ENCODE measurements at regions not wholly inside any gene's neighbourhood (a gene's known extent, or its start where the extent isn't known, plus 50 kb on each side); places are given as distances from the start of the nearest gene placed in this dataset.

DNA sequence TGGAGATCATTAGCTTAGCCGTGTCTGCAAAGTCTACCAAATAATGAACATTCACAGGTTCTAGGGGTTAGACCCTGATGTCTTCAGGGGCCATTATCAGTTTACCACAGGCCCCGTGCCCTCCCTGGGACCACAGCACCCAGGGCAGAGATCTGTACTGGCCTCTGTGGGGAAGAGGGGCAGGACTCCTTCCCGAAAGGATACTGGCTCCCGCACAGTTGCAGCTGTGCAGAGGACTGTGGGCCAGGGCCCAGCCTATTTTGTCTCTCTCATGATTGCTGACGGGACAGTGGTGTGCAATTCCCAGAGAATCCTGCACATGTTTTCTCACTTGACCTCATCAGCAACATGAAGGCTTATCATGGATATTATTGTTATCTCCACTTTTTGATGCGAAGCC is 243.9 kb downstream of the GLRX3 start:
- BruUV-seq (replicated peaks), result no TSS peak
- Histone ChIP-seq H3K4me3 (ENCODE audit: low read depth, low read length, poor library complexity, severe bottlenecking) (no peak overlapping the region), H3K9me3 (ENCODE audit: low read depth, low read length, poor library complexity, severe bottlenecking) (no peaks in the 10 kb centered on the region), H3K36me3 (ENCODE audit: insufficient read depth, low read length, poor library complexity, severe bottlenecking) (no peaks in the 10 kb centered on the region), H3K27me3 (replicated peaks; ENCODE audit: insufficient read depth, low read depth, low read length, poor library complexity) (no peaks in the 10 kb centered on the region), H3K27ac (ENCODE audit: low read depth, low read length, poor library complexity, severe bottlenecking) (no peak overlapping the region), H3K4me1 (ENCODE audit: insufficient read depth, low read length, poor library complexity, severe bottlenecking) (no peaks in the 10 kb centered on the region)
- TF ChIP-seq, protein P1, sequence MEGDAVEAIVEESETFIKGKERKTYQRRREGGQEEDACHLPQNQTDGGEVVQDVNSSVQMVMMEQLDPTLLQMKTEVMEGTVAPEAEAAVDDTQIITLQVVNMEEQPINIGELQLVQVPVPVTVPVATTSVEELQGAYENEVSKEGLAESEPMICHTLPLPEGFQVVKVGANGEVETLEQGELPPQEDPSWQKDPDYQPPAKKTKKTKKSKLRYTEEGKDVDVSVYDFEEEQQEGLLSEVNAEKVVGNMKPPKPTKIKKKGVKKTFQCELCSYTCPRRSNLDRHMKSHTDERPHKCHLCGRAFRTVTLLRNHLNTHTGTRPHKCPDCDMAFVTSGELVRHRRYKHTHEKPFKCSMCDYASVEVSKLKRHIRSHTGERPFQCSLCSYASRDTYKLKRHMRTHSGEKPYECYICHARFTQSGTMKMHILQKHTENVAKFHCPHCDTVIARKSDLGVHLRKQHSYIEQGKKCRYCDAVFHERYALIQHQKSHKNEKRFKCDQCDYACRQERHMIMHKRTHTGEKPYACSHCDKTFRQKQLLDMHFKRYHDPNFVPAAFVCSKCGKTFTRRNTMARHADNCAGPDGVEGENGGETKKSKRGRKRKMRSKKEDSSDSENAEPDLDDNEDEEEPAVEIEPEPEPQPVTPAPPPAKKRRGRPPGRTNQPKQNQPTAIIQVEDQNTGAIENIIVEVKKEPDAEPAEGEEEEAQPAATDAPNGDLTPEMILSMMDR (conservative IDR thresholded peaks at IDR 0.05; ENCODE audit: low read depth, low read length), result no peak
- TF ChIP-seq EZH2 (IDR thresholded peaks at IDR 0.05; ENCODE audit: borderline replicate concordance, low read depth, low read length, poor library complexity, severe bottlenecking), result no peak
- intact Hi-C loops (cut with micrococcal nuclease; ENCODE audit: unreplicated experiment), result no loop called here
- ChIA-PET POLR2A (ENCODE audit: low non-redundant PET) (no interaction called here), CTCF (no interaction called here)
- no peak for DNase-seq (ENCODE audit: low spot score)

- H3K4me3 ChIP-seq (ENCODE audit: low read depth, low read length, poor library complexity, severe bottlenecking), result no peak overlapping the region
- POLR2A ChIA-PET (ENCODE audit: low non-redundant PET), result no interaction called here
- CTCF ChIA-PET, result no interaction called here
- intact Hi-C loops (cut with micrococcal nuclease; ENCODE audit: unreplicated experiment), result no loop called here
- TF ChIP-seq EZH2 (IDR thresholded peaks at IDR 0.05; ENCODE audit: borderline replicate concordance, low read depth, low read length, poor library complexity, severe bottlenecking), result no peak
- no peaks in the 10 kb centered on the region for H3K4me1 ChIP-seq (ENCODE audit: insufficient read depth, low read length, poor library complexity, severe bottlenecking)
- no peaks in the 10 kb centered on the region for H3K27me3 ChIP-seq (replicated peaks; ENCODE audit: insufficient read depth, low read depth, low read length, poor library complexity)
- no peak for DNase-seq (ENCODE audit: low spot score)
- BruUV-seq (replicated peaks), result no TSS peak
- H3K36me3 ChIP-seq (ENCODE audit: insufficient read depth, low read length, poor library complexity, severe bottlenecking), result no peaks in the 10 kb centered on the region
- no peaks in the 10 kb centered on the region for H3K9me3 ChIP-seq (ENCODE audit: low read depth, low read length, poor library complexity, severe bottlenecking)
- H3K27ac ChIP-seq (ENCODE audit: low read depth, low read length, poor library complexity, severe bottlenecking), result no peak overlapping the region
These were observed 245.8 kb downstream of the GLRX3 start for GRCh38 chr10:130382031-130382430.

DNA sequence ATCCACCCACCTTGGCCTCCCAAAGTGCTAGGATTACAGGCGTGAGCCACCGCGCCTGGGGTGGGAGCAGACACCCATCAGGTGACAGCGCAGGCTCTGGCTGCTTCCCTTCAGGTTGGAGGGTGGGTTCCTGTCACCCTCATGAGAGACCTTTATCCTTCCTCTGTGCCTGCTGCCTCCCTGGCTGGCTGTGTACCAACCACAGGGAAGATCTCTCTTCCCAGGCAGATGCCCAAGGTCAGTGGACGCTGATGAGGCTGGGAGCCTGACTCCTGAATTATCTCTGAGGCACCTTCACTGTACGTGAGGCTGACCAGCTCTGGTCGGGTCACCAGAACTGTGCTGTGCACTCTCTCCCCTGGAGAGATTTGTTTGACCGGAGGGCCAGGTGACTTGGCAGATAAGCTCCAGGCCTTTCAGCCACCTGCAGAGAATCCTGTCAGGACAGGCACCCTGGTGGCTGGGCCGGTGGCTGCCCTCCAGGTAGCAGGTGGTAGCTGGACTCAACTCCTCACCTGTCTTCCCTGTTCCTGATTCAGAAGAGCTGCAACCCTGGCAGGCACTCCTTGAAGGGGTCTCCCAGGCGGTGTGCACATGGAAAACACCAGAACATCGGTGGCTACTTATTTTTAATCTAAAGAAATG is 251.9 kb downstream of the GLRX3 start:
- H3K9me3 ChIP-seq (ENCODE audit: low read depth, low read length, poor library complexity, severe bottlenecking), result no peaks in the 10 kb centered on the region
- no peak for TF ChIP-seq EZH2 (IDR thresholded peaks at IDR 0.05; ENCODE audit: borderline replicate concordance, low read depth, low read length, poor library complexity, severe bottlenecking)
- TF ChIP-seq, protein P1 (conservative IDR thresholded peaks at IDR 0.05; ENCODE audit: low read depth, low read length), result no peak
- CTCF ChIA-PET, result no interaction called here
- no peak overlapping the region for H3K27ac ChIP-seq (ENCODE audit: low read depth, low read length, poor library complexity, severe bottlenecking)
- BruUV-seq (replicated peaks), result no TSS peak
- H3K4me3 ChIP-seq (ENCODE audit: low read depth, low read length, poor library complexity, severe bottlenecking), result no peak overlapping the region
- DNase-seq (ENCODE audit: low spot score), result no peak
- H3K4me1 ChIP-seq (ENCODE audit: insufficient read depth, low read length, poor library complexity, severe bottlenecking), result no peaks in the 10 kb centered on the region
- H3K36me3 ChIP-seq (ENCODE audit: insufficient read depth, low read length, poor library complexity, severe bottlenecking), result no peaks in the 10 kb centered on the region
- H3K27me3 ChIP-seq (replicated peaks; ENCODE audit: insufficient read depth, low read depth, low read length, poor library complexity), result no peaks in the 10 kb centered on the region
- intact Hi-C loops (cut with micrococcal nuclease; ENCODE audit: unreplicated experiment), result no loop called here
- POLR2A ChIA-PET (ENCODE audit: low non-redundant PET), result no interaction called here

- no peak overlapping the region for H3K27ac ChIP-seq (ENCODE audit: low read depth, low read length, poor library complexity, severe bottlenecking)
- no peak for DNase-seq (ENCODE audit: low spot score)
- H3K4me3 ChIP-seq (ENCODE audit: low read depth, low read length, poor library complexity, severe bottlenecking), result no peak overlapping the region
- no peaks in the 10 kb centered on the region for H3K9me3 ChIP-seq (ENCODE audit: low read depth, low read length, poor library complexity, severe bottlenecking)
- POLR2A ChIA-PET (ENCODE audit: low non-redundant PET), result no interaction called here
- CTCF ChIA-PET, result no interaction called here
- no peak for TF ChIP-seq EZH2 (IDR thresholded peaks at IDR 0.05; ENCODE audit: borderline replicate concordance, low read depth, low read length, poor library complexity, severe bottlenecking)
- TF ChIP-seq, protein P1 (conservative IDR thresholded peaks at IDR 0.05; ENCODE audit: low read depth, low read length), result no peak
- no peaks in the 10 kb centered on the region for H3K4me1 ChIP-seq (ENCODE audit: insufficient read depth, low read length, poor library complexity, severe bottlenecking)
- H3K27me3 ChIP-seq (replicated peaks; ENCODE audit: insufficient read depth, low read depth, low read length, poor library complexity), result no peaks in the 10 kb centered on the region
- BruUV-seq (replicated peaks), result no TSS peak
- H3K36me3 ChIP-seq (ENCODE audit: insufficient read depth, low read length, poor library complexity, severe bottlenecking), result no peaks in the 10 kb centered on the region
- intact Hi-C loops (cut with micrococcal nuclease; ENCODE audit: unreplicated experiment), result no loop called here
These were observed 252.6 kb downstream of the GLRX3 start for GRCh38 chr10:130388746-130389145.

Measured in A673 (cell line).